ENCODE measurements at regions not wholly inside any gene's neighbourhood (a gene's known extent, or its start where the extent isn't known, plus 50 kb on each side); places are given as distances from the start of the nearest gene placed in this dataset.

DNA sequence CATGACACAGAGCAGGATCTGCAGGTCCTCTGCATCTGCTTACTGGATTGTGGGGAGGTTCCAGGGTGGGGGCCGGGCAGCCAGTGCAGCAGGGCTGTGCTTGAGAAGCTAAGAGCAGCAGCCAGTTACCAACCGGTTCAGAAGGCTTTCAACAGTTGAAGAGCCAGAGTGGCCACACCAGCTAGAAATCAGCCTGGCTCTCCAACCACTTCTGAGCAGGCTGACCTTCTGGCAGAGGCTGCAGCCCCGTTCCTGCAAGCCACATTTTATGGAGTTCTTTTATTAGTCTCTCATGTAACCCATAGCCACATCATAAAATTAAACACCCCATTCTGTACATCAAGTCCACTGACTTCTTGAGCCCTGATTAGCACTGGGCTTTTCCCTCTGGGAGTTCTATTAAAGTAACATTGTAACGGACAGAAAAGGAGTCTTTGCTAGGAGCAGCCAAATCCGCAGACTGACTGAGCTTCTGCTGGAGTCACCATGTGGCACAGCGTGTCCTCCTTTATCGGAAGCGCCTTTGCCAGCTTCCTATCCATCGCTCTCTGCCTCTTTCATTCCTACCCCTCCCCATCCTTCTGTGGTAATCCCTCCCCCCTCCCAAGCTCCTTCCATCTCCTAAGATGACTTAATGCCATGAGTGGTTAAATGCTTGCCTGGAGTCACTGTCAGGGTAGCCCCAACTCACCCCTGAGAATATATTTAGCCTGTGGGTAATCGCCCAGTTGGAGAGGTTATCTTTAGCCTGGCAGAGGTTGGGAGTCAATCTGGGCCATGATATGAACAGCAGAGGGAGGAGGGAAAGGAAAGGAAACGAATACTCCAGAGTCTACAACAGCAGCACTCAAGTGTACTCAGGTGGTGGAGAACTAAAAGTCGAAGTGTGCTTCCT lies 138.5 kb upstream of the HES1 start:
- DNase-seq = no peak

DNA sequence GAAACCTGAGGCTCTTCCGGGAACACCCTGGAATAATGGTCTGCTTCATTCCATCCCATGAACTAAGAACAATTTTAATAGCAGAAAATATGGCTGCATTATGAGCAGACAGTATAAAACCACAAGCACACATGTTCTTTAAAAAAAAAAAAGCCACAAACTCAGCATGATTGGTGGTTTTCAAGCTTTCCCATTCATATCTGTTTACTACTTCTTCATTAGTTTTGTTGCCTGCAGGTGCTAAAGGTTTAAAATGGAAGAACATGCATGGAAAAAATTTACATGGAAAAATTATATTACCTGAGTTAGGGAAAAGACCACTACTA lies 137.9 kb upstream of the HES1 start:
- DNase-seq = no peak

GRCh38 chr3:193998628-193999195 lies 137.2 kb upstream of the HES1 start:
- no peak for DNase-seq

DNA sequence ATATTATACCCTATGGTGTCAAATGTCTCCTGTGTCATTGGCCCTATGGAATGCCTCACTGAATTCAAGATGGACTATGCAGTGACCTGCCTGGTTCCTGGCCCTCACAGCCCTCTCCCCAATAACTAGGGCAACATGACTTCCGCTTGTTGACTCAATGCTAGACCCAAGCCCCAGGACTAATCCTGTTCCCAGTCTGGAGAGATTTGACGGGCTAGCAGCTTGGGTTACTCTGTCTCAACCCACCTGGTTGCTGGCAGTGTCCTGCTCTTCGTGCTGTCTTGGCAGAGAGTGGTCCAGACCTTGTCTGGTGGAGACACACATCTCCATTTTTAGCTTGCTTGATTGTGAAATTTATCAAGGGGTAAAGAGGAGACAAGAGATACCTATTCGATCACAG lies 135.8 kb upstream of the HES1 start:
- DNase-seq = no peak

GRCh38 chr3:194000712-194001111 lies 135.2 kb upstream of the HES1 start:
- no peak for DNase-seq

DNA sequence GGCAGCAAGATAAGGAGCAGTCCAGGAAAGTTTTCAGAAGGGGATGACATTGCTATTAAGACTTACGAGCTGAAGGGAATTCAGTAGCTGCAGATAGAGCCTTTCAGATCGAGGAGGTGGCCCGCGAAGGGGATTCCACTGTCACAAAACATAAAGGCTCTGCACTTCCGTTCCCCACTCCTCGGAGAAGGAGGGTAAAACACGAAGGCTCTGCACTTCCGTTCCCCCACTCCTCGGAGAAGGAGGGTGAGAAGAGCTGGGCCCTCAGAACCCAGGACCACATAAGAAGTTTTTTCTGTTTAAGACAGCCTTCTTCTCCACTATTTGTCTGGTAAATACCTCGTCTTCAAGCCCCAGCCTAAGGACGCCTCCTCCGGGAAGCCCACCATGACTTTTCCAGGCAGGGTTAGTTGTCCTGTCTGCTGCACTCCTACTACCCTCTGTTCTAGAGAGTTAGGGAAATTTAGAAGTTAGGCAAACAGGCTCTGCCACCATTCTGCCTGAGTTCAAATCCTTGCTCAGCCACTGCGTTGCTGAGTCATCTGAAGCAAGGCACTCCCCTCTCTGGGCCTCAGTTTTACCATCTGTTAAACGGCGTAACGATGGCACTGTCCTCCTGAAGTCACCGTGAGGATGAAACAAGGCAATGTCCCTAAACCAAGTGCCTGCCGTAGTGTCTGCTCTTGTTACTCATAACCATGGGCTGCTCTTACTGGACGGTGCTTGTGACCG lies 134.1 kb upstream of the HES1 start:
- no peak for DNase-seq

GRCh38 chr3:194003114-194004057 lies 132.6 kb upstream of the HES1 start:
- DNase-seq = peak; percentile 85

DNA sequence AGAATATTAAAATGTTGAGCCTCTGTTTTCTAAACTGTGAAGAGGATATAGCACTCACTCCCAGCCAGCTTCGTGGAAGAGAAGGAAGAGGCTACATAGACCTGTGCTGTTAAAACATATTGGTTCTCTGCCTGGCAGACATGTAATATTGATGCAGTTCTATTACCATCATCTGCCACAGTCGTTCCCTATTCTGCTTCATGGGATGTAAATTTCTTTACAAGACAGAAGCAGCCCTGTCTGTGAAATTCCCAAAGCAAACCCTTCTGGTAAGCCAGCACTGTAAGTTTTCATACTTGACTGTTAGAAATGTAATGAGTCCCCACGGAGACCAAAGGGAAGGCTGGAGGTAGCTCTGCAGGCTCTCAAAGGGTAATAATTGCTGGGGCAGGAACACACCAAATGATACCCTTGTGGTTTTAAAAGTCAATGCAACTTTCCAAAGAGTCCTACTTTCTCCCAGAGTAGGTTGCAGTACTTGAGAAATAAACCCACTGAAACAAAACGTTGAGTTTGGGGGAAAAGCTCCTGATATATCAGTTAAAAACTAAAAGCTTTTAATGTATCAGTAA lies 129.9 kb upstream of the HES1 start:
- no peak for DNase-seq

- DNase-seq = no peak
These were observed 128.2 kb upstream of the HES1 start for GRCh38 chr3:194007592-194008337.

GRCh38 chr3:194009019-194009418 lies 126.9 kb upstream of the HES1 start:
- no peak for DNase-seq

DNA sequence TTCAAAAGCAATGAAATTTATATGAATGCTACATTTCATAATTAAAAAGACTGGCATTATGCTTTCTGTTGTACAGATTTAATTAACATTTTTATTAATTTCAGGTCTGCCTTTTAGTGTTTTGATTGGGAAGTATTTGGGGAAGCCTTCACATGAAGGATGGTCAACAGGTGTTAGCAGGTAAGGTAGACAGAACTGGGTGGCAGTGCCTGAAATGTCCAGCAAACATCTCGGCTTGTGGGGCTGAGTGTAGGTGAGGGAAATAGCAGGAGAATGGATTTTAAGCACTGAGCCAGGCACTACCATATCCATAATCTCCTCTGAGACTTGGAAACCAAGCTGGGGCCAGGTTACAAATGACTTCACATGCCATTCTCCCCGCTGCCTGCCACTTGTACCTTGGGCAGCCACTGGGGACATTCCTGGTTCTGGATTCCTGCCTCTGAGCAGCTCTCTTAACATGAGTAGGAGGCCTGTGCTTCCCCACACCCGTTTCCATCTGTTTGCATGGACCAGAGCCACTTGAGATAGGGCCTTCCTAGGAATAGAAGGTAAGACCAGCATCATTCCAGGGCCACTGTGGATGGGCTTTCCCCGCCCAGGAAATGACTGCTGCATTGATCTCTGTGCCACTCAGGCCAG lies 125.9 kb upstream of the HES1 start:
- no peak for DNase-seq

DNA sequence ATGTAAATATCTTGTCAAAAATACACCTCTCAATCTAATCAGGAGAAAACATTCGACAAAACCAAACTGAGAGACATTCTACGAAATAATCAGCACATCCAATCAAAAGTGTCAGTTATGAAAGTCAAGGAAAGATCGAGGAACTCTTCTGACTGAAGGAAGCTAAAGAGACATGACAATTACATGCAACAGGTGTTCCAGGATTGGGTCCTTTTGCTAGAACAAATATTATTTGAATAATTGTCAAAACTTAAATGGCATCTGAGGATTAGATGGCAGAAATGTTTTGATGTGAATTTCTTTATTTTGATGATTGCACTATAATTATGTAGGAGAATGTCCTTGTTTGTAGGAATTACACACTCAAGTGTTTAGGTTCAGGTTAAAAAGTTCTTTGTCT lies 124.1 kb upstream of the HES1 start:
- no peak for DNase-seq

- DNase-seq = no peak
These were observed 122.0 kb upstream of the HES1 start for GRCh38 chr3:194013928-194014327.

GRCh38 chr3:194014756-194015155 lies 121.2 kb upstream of the HES1 start:
- no peak for DNase-seq

DNA sequence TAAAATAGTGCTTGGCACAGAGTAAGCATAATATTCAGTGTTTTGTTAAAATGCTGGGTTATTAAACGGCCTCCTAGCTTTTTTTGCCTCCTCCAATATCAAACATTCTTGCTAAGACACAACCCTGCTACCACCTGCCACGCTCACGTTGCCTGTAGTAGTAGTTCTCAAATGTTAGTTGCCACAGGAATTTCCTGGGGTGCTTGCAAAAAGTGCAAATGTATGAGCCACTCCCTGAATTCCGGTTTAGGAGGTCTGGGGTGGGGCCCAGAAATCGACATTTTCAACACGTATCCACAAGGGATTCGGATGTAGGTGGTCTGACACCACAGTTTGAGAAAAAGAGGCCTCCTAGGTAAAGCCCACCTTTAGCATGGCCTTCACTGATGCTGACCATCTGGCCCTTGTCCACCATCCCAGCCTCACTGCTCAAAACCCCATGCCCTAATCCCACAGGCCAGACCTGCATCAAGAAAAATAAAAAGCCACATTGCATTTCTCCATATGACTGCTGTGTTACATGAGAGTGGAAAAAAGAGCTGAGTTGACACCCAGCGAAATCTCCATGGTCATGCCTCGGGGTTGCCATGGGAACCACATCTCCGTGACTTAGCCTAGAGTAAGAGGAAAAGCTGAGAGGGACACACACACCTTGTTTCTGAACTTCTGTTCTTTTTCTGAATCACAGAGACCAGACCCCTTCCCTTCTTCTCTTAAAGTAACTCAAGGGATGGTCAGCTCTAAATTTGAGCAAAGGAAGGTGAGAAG lies 116.4 kb upstream of the HES1 start:
- no peak for DNase-seq

DNA sequence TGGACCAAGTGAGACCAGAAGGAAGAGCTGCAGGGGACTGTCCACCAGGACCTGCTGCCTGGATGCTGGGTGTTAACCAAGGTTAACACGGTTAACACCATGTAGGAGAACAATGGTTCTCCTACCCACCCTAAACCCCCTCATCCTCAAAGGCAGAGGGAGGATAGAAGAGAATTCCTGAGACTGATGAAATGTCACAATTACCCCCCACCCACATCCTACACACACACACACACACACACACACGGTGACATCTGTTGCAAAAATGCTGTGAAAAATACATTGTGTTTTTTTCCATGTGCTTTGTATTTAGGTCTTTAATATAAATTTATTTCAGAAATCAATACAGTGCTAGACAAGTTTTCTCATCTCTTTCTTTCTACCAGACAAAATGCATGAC lies 113.9 kb upstream of the HES1 start:
- DNase-seq = no peak

DNA sequence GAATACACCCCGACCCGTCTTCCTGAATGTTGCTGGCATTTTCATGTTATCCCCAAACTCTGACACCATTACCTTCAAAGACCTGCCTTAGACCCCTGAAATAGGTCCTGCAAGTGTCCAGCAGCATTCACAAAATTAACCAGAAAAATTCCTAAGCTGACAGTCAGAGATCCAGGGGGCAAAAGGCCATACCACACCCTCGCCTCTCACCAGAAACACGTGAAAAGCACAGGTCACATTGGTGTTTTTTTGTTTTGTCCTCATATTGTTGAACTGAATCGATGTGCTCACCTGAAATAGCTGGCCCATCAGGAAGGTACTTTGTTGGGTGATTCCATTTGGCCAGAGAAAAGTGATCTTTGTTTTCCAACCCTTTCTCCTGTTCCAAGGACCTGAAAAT lies 113.1 kb upstream of the HES1 start:
- no peak for DNase-seq

GRCh38 chr3:194023501-194024280 lies 112.3 kb upstream of the HES1 start:
- no peak for DNase-seq

DNA sequence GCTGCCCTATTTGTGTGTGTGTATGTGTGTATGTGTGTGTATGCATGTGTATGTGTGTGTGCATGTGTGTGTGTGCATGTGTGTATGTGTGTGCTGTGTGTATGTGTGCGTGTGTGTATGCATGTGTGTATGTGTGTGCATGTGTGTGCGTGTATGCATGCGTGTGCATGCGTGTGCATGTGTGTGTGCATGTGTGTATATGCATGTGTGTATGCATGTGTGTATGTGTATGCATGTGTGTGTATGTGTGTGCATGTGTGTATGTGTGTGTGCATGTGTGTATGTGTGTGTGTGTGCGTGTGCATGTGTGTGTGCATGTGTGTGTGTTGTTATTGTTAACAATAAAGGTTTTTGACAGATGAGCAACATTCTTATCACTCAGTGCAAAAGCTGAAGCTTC lies 110.8 kb upstream of the HES1 start:
- no peak for DNase-seq

DNA sequence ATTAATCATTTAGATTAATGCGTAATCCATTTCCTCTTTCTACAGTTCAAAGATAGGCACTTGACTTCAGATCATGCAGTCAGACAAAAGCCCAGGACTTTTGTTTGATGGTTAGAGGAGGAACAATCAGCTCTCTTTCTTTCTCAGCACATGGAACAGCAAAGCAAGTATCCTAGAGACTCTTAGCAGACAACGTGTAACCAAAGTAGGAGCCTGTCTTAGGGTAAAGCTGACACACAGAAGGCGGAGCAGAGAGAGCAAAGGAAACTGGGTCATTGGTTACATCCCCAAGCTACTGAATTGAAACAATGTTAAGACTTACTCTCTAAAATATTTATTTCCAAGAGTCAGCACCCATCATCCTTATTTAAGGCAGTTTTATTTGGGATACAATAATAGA lies 110.0 kb upstream of the HES1 start:
- no peak for DNase-seq
